Globus pallidus (tissue), 1 donor: ENCODE measurements at regions not wholly inside any gene's neighbourhood (a gene's known extent, or its start where the extent isn't known, plus 50 kb on each side); places are given as distances from the start of the nearest gene placed in this dataset.
A peak's percentile ranks its signal among the peaks of the same experiment; 100 is the strongest.
"Not testable (repeated sequence)": the region's sequence is repeated elsewhere in the genome, so short reads cannot be mapped to it uniquely, and the experiment has no call there.

Experiments
- DNase-seq: peaks from one replicate; pipeline ENCODE4 v3.0.0-alpha.2; 2015; ENCODE audit warnings: low spot score

GRCh38 chr9:26240020-26240419, 561.8 kb upstream of the TUSC1 start:
- no peak for DNase-seq

GRCh38 chr9:26237256-26237655, 559.0 kb upstream of the TUSC1 start:
- DNase-seq: no peak

- no peak for DNase-seq
These were observed 556.6 kb upstream of the TUSC1 start for GRCh38 chr9:26234865-26235264.

- no peak for DNase-seq
These were observed 553.1 kb upstream of the TUSC1 start for GRCh38 chr9:26231391-26231790.

GRCh38 chr9:26229324-26230054, 551.2 kb upstream of the TUSC1 start:
- DNase-seq: no peak

GRCh38 chr9:26228273-26228672, 550.0 kb upstream of the TUSC1 start:
- DNase-seq: no peak

GRCh38 chr9:26221290-26221689, 543.0 kb upstream of the TUSC1 start:
- DNase-seq: no peak

GRCh38 chr9:26220367-26220766, 542.1 kb upstream of the TUSC1 start:
- DNase-seq: no peak

- DNase-seq: no peak
These were observed 541.7 kb upstream of the TUSC1 start for GRCh38 chr9:26219961-26220360.

- no peak for DNase-seq
These were observed 538.5 kb upstream of the TUSC1 start for GRCh38 chr9:26216702-26217101.

- not testable (repeated sequence) for DNase-seq
These were observed 536.6 kb upstream of the TUSC1 start for GRCh38 chr9:26214713-26215444.

GRCh38 chr9:26210338-26210851, 532.2 kb upstream of the TUSC1 start:
- DNase-seq: peak; percentile 45

- no peak for DNase-seq
These were observed 527.0 kb upstream of the TUSC1 start for GRCh38 chr9:26205261-26205660.

- no peak for DNase-seq
These were observed 515.0 kb upstream of the TUSC1 start for GRCh38 chr9:26193237-26193636.

- no peak for DNase-seq
These were observed 513.5 kb upstream of the TUSC1 start for GRCh38 chr9:26191711-26192110.

GRCh38 chr9:26181836-26182235, 503.6 kb upstream of the TUSC1 start:
- DNase-seq: no peak

- DNase-seq: no peak
These were observed 498.4 kb upstream of the TUSC1 start for GRCh38 chr9:26176628-26177027.

GRCh38 chr9:26175264-26175663, 497.0 kb upstream of the TUSC1 start:
- no peak for DNase-seq

- no peak for DNase-seq
These were observed 494.1 kb upstream of the TUSC1 start for GRCh38 chr9:26172301-26172700.

GRCh38 chr9:26171691-26172090, 493.4 kb upstream of the TUSC1 start:
- DNase-seq: no peak

- DNase-seq: no peak
These were observed 491.9 kb upstream of the TUSC1 start for GRCh38 chr9:26170190-26170589.

GRCh38 chr9:26169708-26170107, 491.5 kb upstream of the TUSC1 start:
- DNase-seq: no peak

- no peak for DNase-seq
These were observed 488.3 kb upstream of the TUSC1 start for GRCh38 chr9:26166537-26166936.
